ENCODE measurements at regions not wholly inside any gene's neighbourhood (a gene's known extent, or its start where the extent isn't known, plus 50 kb on each side); places are given as distances from the start of the nearest gene placed in this dataset.
"Not testable (repeated sequence)": the region's sequence is repeated elsewhere in the genome, so short reads cannot be mapped to it uniquely, and the experiment has no call there.

DNA sequence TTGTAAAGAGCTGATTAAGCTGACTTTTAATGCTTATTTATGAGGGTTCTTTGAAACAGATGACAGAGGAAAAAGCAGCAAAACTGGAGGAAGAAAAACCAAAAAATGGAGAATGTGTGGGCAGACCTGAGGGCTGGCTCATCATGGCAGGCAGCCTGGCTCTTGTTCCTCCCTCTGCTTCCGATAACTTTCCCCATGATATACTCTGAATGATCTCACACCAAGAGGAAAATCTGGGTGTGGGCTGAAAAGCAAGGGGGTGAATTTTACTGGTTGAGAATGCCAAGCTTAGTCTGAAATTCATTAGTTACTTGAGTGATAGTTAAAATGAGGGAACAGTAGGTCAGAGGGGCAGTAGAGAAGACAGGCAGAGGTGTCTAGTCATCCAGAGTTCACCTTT is 330.1 kb upstream of the PRICKLE1 start:
- no peak for DNase-seq (ENCODE audit: low read depth)

- DNase-seq (ENCODE audit: low read depth) = no peak
Measured at GRCh38 chr12:42918443-42918842, 328.9 kb upstream of the PRICKLE1 start.

DNA sequence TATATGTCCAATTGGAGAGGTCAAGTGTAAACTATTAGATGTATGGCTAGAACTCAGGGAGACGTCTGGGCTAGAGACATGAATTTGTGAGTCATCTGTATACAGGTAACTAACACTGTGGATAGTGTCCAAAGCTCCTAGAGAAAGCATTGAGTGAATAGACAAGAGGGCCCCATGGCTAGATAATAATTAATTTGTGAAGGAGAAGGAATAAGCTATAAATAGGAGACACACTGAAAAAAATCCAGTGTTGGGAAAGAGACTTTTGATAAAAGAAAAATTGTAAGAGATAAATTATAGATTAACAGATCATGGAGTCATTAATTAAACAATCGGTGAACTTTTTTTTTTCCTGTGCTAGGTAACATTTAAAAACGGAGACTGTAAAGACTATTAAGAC is 326.6 kb upstream of the PRICKLE1 start:
- DNase-seq (ENCODE audit: low read depth) = no peak

GRCh38 chr12:42915426-42915825 is 325.9 kb upstream of the PRICKLE1 start:
- DNase-seq (ENCODE audit: low read depth) = no peak

DNA sequence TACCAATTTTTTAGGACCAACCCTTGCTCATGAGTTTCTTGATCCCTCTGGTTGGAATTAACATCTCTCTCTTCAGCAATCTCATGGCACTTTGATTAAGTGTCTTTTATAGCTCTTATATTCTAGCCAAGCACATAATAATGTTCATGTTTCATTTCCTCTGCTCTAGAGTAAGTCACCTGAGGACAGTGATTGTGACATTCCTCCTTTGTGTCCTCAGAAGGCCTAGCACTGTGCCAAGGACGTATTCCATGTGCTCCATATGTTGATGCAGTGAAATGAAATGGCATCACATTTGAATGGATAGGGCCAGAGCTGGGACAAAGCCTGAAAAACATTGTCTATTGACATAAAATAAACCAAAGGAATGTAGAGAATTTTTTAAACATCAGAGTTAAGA is 322.8 kb upstream of the PRICKLE1 start:
- DNase-seq (ENCODE audit: low read depth) = no peak

DNA sequence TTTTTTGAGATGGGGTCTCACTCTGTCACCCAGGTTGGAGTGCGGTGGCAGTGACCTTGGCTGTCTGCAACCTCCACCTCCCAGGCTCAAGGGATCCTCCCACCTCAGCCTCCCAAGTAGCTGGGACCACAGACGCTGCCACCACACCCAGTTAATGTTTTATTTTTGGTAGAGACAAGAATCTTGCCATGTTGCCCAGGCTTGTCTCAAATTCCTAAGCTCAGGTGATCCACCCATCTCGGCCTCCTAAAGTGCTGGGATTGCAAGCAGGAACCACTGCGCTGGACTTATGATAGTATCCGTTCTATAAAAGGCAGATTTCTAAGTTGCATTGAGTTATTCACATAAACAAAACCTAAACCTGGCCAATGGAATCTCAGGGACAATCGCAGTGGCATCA is 321.1 kb upstream of the PRICKLE1 start:
- DNase-seq (ENCODE audit: low read depth) = no peak

DNA sequence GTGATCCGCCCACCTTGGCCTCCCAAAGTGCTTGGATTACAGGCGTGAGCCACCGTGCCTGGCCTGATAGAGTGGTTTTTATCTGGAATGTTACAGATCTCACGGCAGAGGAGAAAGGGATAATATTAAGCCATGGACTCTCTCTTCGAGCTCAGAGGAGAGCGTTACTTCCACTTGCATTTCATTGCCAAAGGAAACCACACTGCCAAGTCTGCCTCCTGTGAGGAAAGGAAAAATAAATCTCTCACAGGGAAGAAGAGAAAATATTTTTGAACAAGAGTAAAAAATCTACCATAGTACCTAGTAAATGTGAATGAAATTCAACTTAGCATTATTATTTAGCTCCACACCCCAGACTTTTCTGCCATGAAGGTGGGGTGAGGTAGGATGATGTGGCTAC is 319.2 kb upstream of the PRICKLE1 start:
- DNase-seq (ENCODE audit: low read depth) = no peak

GRCh38 chr12:42906801-42907200 is 317.3 kb upstream of the PRICKLE1 start:
- not testable (repeated sequence) for DNase-seq (ENCODE audit: low read depth)

DNA sequence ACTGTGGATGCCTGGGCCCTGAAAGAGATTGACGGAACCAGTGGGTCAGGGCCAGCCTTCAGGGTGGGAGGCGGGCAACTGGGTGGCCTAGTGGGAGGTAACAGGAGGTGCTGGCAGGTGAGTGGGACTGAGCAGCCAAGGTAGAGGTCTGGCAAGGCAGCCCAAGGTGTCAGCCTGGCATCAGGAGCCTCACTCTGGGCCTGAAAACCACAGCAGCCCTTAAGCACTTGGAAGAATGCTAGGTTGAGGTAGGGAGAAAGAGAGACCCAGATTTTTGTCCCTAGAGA is 315.8 kb upstream of the PRICKLE1 start:
- DNase-seq (ENCODE audit: low read depth) = no peak

- no peak for DNase-seq (ENCODE audit: low read depth)
Measured at GRCh38 chr12:42904683-42905418, 315.3 kb upstream of the PRICKLE1 start.

GRCh38 chr12:42903736-42904135 is 314.2 kb upstream of the PRICKLE1 start:
- DNase-seq (ENCODE audit: low read depth) = no peak

DNA sequence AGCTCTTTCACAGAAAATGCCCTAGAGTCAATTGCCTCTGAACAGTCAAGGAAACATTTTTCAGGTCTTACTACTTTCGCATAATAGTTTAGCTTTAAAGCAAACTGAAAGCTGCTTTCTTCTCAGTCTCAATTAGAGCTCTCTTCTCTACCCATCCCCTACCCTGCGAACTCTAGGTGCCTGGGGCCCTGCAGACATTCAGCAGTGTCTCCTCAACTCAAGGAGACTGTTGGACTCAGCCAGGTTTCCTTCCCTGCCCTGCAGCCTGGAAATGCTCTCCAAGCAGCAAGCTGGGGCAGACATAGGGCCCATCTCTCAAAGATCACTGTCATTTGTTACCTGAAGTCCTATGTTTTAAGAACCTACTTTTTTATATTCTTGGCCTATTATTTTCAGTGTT is 312.5 kb upstream of the PRICKLE1 start:
- no peak for DNase-seq (ENCODE audit: low read depth)

GRCh38 chr12:42893803-42894202 is 304.3 kb upstream of the PRICKLE1 start:
- no peak for DNase-seq (ENCODE audit: low read depth)

GRCh38 chr12:42892702-42893551 is 303.4 kb upstream of the PRICKLE1 start:
- no peak for DNase-seq (ENCODE audit: low read depth)

DNA sequence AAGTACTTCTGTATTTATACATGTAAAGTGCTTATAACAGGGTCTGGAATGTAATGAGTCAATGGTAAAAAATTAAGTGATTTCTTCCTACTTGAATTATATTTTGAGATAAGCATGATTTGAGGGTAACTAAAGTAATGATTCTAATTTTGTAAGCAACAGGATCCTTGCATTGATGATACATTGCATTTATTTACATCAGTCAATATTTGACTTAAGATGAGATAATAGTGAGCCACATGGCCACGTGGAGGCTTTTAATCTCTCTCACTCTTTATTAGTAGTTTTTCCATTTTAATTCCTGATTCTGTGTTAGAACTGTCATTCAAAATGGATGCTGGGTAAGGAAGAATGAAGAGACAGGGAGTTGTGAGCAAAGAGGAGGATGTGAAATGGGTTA is 298.1 kb upstream of the PRICKLE1 start:
- DNase-seq (ENCODE audit: low read depth) = no peak

DNA sequence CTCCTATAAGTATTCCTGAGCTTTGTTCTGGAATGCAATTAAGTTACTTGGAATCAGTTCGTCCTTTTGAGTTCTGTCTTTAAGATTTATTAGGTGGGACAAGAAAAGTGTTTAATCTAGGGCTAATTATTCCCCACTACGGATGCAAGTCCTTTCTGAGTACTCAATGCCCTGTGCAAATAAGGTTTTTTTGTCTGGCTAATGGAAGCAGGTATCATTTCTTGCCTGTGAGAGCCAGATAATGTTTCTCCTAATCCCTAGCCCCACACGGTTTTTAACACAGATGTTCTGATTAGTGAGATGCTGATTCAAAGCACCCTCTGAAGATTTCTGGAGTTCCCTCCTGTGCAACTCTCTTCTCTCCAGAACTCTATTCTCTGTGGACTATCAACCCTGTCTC is 296.6 kb upstream of the PRICKLE1 start:
- no peak for DNase-seq (ENCODE audit: low read depth)

DNA sequence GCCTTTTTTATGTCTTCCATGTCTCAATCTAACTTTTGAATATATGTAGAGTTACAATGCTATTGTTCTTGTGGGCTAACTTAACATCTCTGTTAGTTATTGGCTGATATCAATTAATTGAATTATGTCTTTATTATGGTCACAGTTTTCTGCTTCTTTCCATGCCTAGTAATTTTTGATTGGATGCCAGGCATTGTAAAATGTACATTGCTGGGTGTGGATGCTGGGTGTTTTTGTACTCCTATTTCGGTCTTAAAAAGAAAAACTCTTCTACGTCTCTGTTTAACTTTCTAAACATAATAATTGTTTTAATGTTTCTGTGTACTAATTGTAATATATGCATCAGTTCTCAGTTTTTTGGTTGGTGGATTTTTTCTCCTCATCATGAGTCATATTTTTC is 296.1 kb upstream of the PRICKLE1 start:
- no peak for DNase-seq (ENCODE audit: low read depth)

DNA sequence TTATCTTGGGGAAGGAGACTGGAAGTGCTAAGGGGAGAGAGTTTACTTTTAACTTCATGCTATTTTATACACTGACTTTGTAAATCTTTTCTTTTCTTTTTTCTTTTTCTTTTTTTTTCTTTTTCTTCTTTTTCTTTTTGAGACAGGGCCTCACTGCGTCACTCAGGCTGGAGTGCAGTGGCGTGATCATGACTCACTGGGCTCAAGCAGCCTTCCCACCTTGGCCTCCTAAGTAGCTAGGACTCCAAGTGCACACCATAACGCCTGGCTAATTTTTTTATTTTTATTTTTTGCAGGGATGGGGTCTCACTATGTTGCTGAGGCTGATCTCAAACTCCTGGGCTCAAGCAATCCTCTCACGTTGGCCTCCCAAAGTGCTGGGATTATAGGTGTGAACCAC is 294.6 kb upstream of the PRICKLE1 start:
- no peak for DNase-seq (ENCODE audit: low read depth)

DNA sequence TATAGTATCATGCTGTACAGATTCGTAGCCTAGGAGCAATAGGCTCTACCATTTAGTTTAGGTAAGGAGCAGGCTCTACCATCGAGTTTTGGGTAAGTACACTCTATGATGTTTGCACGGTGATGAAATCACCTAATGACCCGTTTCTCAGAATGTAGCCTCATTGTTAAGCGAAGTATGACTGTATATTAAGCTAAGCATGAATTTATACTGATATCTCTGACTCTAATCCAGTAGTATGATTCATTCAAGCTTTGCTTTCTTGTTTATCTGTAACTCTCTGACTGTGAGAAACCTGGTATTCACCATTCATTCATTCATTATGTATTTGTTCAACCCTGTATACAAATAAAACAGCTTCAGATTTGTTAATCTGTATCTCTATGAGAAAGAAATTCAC is 283.9 kb upstream of the PRICKLE1 start:
- DNase-seq (ENCODE audit: low read depth) = no peak

DNA sequence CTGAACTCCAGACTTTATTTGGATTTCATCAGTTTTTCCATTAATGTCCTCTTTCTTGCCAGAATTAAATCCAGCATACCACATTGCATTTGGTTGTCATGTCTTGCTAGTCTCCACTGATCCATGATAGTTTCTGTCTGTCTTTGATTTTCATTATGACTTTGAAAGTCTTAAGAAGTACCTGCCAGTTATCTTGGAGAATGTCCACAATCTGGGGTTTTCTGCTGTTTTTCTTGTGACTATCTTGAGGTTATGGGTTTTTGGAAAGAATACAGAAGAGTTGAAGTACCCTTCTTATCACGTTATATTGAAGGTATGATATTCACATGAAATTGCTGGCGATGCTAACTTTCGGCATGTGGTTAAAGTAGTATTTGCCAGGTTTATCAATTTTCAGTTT is 282.3 kb upstream of the PRICKLE1 start:
- no peak for DNase-seq (ENCODE audit: low read depth)

GRCh38 chr12:42868291-42868690 is 278.7 kb upstream of the PRICKLE1 start:
- no peak for DNase-seq (ENCODE audit: low read depth)

- DNase-seq (ENCODE audit: low read depth) = no peak
Measured at GRCh38 chr12:42865282-42865681, 275.7 kb upstream of the PRICKLE1 start.

DNA sequence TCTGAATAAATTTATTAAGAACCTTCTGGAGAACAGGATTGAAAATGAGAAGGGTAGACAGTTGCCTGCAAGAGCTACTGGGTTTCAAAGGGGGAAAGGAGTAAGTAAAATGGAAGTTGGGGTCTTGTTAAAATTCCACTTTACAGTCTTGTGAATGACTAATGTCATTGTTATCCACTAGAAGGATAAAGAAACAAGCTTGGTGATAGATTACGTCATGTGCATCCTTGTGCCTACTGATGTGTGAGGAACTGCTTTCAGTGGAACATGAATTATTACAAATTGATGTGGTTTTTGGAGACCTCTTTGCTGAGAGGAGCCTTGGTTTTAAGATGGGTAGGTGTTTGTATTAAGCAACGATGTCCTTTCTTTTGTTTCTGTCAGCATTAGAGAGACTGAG is 272.5 kb upstream of the PRICKLE1 start:
- DNase-seq (ENCODE audit: low read depth) = no peak

DNA sequence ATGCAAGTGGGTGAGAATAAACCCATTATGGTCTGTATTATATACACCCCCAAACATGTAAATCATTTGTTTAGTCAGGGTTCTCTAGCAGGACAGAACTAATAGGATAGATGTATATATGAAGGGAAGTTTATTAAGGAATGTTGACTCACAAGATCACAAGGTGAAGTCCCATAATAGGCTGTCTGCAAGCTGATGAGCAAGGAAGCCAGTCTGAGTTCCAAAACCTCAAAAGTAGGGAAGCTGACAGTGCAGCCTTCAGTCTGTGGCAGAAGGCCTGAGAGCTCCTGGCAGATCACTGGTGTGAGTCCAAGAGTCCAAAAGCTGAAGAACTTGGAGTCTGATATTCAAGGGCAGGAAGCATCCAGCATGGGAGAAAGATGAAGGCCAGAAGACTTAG is 270.8 kb upstream of the PRICKLE1 start:
- DNase-seq (ENCODE audit: low read depth) = not testable (repeated sequence)

Data from GM04503 (cell line).